ENCODE measurements at regions not wholly inside any gene's neighbourhood (a gene's known extent, or its start where the extent isn't known, plus 50 kb on each side); places are given as distances from the start of the nearest gene placed in this dataset.

DNA sequence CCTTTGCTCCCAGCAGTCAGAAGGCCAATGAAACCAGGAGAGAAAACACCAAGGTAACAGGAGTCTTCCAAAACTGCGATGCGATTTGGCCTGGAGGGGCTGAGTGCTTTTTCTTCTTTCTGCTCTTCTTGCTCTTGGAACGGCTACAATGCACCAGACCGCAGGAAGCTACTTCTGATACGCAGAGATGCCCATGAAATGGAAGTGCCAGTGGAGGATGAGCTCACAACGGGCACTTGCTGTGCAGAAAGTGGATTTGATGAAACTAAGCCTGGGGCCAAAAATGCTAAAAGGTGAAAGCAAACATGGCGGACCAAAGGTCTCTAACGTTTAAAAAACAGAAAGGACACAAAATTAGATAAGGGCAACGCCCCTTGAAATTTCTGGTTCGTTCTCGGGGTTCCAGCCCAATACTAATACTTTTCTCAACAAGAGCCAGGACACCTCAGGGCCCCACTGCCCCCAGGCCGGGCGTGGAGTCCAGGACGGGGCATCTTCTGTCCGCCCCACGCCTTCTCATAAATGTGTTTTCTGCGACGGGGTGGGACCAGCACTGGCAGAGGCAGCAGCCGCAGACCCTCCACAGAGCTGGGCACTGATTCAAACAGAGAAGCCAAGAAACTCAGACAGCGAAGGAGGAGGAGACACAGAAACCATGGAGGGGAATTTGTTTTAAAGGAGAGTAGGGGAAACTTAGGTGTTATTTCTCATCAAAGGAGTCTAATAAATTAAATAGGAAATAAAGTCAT, 101.3 kb downstream of the CRYAA start:
- TF ChIP-seq, protein P1, sequence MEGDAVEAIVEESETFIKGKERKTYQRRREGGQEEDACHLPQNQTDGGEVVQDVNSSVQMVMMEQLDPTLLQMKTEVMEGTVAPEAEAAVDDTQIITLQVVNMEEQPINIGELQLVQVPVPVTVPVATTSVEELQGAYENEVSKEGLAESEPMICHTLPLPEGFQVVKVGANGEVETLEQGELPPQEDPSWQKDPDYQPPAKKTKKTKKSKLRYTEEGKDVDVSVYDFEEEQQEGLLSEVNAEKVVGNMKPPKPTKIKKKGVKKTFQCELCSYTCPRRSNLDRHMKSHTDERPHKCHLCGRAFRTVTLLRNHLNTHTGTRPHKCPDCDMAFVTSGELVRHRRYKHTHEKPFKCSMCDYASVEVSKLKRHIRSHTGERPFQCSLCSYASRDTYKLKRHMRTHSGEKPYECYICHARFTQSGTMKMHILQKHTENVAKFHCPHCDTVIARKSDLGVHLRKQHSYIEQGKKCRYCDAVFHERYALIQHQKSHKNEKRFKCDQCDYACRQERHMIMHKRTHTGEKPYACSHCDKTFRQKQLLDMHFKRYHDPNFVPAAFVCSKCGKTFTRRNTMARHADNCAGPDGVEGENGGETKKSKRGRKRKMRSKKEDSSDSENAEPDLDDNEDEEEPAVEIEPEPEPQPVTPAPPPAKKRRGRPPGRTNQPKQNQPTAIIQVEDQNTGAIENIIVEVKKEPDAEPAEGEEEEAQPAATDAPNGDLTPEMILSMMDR (IDR thresholded peaks at IDR 0.05; ENCODE audit: low read length), result no peak
- TF ChIP-seq EZH2 (IDR thresholded peaks at IDR 0.05; ENCODE audit: borderline replicate concordance, low read length), result no peak
